Endothelial cell (in vitro differentiated cells): ENCODE measurements at regions not wholly inside any gene's neighbourhood (a gene's known extent, or its start where the extent isn't known, plus 50 kb on each side); places are given as distances from the start of the nearest gene placed in this dataset.
A peak's percentile ranks its signal among the peaks of the same experiment; 100 is the strongest.
"Not testable (repeated sequence)": the region's sequence is repeated elsewhere in the genome, so short reads cannot be mapped to it uniquely, and the experiment has no call there.

Experiments used
- DNase-seq: peaks from one replicate; pipeline ENCODE4 v3.0.0; 2021; ENCODE audit warnings: low spot score
- H3K27ac Mint-ChIP-seq: one replicate; pipeline ENCODE4 v1.8.0; 2021; ENCODE audit warnings: mixed read lengths, inconsistent platforms; ENCODE audit not compliant: unreplicated experiment
- H3K27me3 Mint-ChIP-seq: one replicate; pipeline ENCODE4 v1.8.0; 2021; ENCODE audit warnings: mild to moderate bottlenecking, moderate library complexity, mixed read lengths, inconsistent platforms; ENCODE audit not compliant: unreplicated experiment
- H3K36me3 Mint-ChIP-seq: one replicate; pipeline ENCODE4 v1.8.0; 2021; ENCODE audit warnings: mild to moderate bottlenecking, low read depth, mixed read lengths, inconsistent platforms; ENCODE audit not compliant: unreplicated experiment
- H3K4me1 Mint-ChIP-seq: one replicate; pipeline ENCODE4 v1.8.0; 2021; ENCODE audit warnings: mild to moderate bottlenecking, mixed read lengths, inconsistent platforms; ENCODE audit not compliant: unreplicated experiment
- H3K4me3 Mint-ChIP-seq: one replicate; pipeline ENCODE4 v1.8.0; 2021; ENCODE audit warnings: mild to moderate bottlenecking, mixed read lengths, inconsistent platforms; ENCODE audit not compliant: unreplicated experiment
- H3K9me3 Mint-ChIP-seq: one replicate; pipeline ENCODE4 v1.8.0; 2021; ENCODE audit warnings: mixed read lengths, inconsistent platforms; ENCODE audit not compliant: unreplicated experiment
- TF ChIP-seq, protein P1 (sequence below): fragments of 200-600 bp; sonication (generic); IDR thresholded peaks from one replicate; pipeline ENCODE4 v1.5.0; 2021; ENCODE audit warnings: antibody characterized with exemption; ENCODE audit not compliant: unreplicated experiment

DNA sequence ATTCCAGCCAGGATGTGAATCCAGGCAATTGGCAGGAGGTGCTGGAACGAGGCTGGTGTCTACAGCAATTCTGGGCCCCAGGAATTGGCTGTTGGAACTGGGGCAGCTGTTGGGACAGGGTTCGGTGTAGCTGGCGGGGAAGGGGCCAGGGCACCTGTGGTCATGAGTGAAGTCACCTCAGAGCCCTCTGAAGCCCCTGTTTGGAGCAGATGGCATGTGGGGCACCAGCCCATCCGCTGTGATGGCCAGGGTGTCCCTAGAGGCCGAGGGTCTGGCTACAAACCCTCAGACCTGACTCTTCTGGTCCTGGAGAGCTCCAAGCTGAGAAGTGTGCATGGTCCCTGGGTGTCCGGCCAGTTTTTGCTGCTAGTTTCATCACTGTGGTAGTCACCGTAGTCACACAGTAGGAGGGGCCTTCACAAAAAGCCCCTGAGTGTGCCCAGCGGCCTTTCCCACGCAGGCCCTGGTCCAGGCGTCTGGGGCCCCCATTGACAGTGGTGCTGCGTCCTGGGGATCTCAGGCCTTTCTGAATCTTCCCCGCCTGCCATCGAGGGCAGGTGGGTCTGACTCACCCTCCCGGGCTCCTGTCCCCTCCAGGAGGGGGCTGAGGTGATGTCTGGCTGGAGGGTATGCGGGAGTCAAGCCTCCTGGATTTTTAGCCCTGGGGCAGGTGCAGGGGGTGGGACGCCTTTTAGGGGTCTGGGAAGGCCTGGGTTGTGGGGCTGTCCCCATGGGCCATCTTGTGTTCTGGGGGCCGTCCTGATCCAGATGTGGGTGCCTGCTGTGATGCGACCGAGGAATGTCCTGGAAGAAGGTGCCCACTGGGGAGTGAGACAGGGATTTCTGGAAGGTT lies 368.0 kb downstream of the TMEM121 start:
- Mint-ChIP-seq H3K4me3 (no peak overlapping the region), H3K9me3 (peaks cover 13% of the 10 kb centered on the region)

DNA sequence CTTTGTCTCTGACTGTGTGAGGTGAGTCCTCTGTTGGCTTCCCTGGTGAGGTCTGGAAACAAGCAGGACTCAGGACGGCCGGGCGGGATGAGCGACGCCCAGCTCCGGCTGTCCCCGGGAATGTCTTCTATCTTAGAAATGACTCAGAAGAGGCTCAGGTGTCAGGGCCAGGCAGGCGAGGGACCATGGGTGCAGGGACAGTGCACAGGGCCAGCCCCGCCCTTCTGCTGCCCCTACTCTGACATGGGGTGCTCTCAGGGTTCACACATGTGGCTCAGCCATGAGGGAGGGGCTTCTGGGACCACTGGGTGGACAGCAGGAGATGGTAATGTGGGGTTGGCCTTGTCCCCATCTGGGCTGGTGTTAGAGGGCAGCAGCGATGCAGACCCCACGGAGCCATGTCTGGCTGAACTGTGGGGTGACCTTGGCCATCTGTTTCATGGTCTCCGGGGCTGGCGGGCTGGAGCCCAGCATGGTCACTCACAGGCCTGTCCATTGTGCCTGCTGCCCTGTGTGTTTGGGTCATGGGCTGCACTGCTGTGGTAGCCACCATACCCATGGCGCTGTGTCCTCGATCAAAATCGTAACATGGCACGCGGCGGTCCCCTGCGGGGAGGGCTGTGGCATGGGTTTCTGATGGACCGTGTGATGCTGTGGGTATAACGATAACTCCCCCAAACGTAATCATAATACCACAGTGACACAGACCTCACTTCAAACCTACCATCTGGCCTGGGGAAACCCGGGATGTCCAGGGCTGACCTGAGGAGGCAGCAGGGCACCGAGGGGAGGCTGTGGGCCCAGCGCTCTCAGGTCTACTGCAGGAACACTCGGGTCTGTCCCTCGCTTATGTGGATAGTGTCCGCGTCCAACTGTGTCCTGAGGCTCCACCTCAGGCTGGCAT lies 368.8 kb downstream of the TMEM121 start:
- Mint-ChIP-seq H3K4me1 (no peaks in the 10 kb centered on the region), H3K4me3 (no peak overlapping the region), H3K36me3 (peaks cover 9% of the 10 kb centered on the region), H3K27ac (no peak overlapping the region), H3K27me3 (peaks cover 17% of the 10 kb centered on the region), H3K9me3 (peaks cover 13% of the 10 kb centered on the region)
- DNase-seq: no peak
- TF ChIP-seq, protein P1, sequence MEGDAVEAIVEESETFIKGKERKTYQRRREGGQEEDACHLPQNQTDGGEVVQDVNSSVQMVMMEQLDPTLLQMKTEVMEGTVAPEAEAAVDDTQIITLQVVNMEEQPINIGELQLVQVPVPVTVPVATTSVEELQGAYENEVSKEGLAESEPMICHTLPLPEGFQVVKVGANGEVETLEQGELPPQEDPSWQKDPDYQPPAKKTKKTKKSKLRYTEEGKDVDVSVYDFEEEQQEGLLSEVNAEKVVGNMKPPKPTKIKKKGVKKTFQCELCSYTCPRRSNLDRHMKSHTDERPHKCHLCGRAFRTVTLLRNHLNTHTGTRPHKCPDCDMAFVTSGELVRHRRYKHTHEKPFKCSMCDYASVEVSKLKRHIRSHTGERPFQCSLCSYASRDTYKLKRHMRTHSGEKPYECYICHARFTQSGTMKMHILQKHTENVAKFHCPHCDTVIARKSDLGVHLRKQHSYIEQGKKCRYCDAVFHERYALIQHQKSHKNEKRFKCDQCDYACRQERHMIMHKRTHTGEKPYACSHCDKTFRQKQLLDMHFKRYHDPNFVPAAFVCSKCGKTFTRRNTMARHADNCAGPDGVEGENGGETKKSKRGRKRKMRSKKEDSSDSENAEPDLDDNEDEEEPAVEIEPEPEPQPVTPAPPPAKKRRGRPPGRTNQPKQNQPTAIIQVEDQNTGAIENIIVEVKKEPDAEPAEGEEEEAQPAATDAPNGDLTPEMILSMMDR: no peak

More for the DNA sequence above, 368.0 kb downstream of the TMEM121 start:
- TF ChIP-seq, protein P1: no peak
- H3K27me3 Mint-ChIP-seq: peaks cover 17% of the 10 kb centered on the region
- peaks cover 9% of the 10 kb centered on the region for H3K36me3 Mint-ChIP-seq
- no peak for DNase-seq
- H3K27ac Mint-ChIP-seq: no peak overlapping the region
- no peaks in the 10 kb centered on the region for H3K4me1 Mint-ChIP-seq

DNA sequence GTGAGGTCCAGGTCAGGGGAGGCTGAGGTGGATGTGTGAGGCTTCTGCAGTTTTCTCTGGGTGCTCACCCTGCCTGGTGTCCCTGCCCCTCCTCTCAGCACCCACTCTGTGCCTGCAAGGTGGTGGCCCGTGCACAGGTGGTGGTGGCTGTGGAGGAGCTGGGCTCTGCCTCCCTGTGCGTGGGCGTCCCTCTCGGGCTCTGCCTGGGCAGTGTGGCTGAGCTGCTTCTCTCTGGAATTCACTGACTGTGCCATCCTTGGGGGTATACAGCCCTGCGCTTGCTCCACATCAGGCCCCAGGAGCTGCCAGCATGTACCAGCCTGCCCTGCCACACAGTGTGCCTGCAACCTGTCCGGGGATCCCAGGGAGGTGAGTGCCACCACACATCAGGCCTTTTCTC lies 369.8 kb downstream of the TMEM121 start:
- not testable (repeated sequence) for H3K36me3 Mint-ChIP-seq, DNase-seq, H3K4me1 Mint-ChIP-seq, H3K27ac Mint-ChIP-seq
- Mint-ChIP-seq H3K9me3 (peaks cover 13% of the 10 kb centered on the region), H3K27me3 (peaks cover 17% of the 10 kb centered on the region), H3K4me3 (peak overlapping the region; percentile 64)

DNA sequence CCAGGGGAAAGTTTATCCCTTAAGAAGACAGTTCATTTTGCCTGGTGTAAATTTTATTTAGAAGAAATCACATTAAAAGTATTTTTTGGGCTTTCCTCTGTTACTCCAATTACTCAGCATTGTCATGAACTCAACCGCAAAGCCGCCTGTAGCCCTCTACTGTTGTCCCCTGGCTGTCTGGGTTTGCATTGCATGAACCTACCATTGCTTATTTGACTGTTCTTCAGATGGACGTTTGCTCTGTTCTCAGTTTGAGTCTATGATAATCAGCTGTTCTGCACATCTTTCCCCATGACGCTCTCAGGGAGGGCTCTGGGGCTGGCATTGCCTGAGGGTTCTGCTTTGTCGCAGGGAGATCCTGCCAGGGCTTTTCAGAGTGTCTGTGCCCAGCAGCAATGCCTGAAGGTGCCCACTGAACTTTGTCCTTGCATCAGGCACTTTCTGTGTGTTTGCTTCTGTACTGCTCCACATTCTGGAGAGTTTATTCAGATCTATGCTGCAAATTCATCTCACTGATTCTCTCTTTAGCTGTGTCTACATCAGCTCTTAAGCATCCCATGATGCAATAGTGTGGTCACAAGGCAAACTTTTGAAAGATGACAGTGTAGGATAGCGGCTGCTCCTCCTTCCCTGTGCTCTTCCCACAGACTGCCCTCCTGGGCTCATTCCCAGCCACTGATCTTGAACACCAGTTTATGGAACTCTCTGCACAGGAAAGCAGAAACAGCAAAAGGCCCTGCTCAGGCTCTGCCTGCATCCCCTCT lies 370.8 kb downstream of the TMEM121 start:
- Mint-ChIP-seq H3K9me3 (peaks cover 13% of the 10 kb centered on the region), H3K27me3 (peaks cover 14% of the 10 kb centered on the region), H3K4me3 (peak overlapping the region; percentile 64), H3K27ac (peak overlapping the region; percentile 34)
- not testable (repeated sequence) for DNase-seq, H3K4me1 Mint-ChIP-seq, H3K36me3 Mint-ChIP-seq

DNA sequence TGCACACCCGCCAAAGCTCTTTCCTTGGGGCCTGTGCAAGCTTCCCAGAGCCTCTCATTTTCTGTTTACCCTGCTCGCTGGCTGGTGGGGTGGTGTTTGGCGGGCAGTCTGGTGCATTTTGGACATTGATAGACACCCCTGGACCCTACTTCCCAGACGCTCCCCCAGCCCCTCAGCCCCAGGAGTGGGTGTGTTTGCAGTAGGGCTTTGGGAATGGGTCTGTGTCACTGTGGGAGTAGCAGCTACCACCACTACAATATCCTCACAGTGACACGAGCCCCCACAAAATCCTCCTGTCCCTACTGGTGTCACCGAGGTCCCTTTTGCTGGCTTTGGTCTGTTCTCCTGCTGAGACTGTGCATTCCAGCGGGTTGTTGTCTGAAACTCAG lies 371.3 kb downstream of the TMEM121 start:
- Mint-ChIP-seq H3K9me3 (peaks cover 13% of the 10 kb centered on the region), H3K27me3 (peaks cover 14% of the 10 kb centered on the region), H3K36me3 (peaks cover 9% of the 10 kb centered on the region), H3K27ac (no peak overlapping the region), H3K4me3 (no peak overlapping the region), H3K4me1 (no peaks in the 10 kb centered on the region)
- TF ChIP-seq, protein P1: no peak
- no peak for DNase-seq
